Suprapubic skin (tissue), 3 donors: ENCODE measurements at regions not wholly inside any gene's neighbourhood (a gene's known extent, or its start where the extent isn't known, plus 50 kb on each side); places are given as distances from the start of the nearest gene placed in this dataset.

Experiments
- CTCF ChIP-seq, 2 donors: fragments of 200-600 bp in 1 of 2; fragments of 450-650 bp in 1 of 2; sonication (generic) in 1 of 2; IDR thresholded peaks; one replicate each; pipeline ENCODE4 v1.5.1; 2016 to 2019; ENCODE audit warnings: antibody characterized with exemption in 2 of 2, mild to moderate bottlenecking in 1 of 2, moderate library complexity in 1 of 2
- POLR2A ChIP-seq, 2 donors: fragments of 450-650 bp; IDR thresholded peaks; one replicate each; pipeline ENCODE4 v1.6.1; 2017; ENCODE audit warnings: antibody characterized with exemption in 2 of 2, mild to moderate bottlenecking in 2 of 2, moderate library complexity in 2 of 2

GRCh38 chr14:56422221-56422620 lies 157.4 kb upstream of the TMEM260 start:
- TF ChIP-seq POLR2A (IDR thresholded peaks at IDR 0.05) (no peak), CTCF (IDR thresholded peaks at IDR 0.05) (no peak)
